B cell (primary cell): ENCODE measurements at regions not wholly inside any gene's neighbourhood (a gene's known extent, or its start where the extent isn't known, plus 50 kb on each side); places are given as distances from the start of the nearest gene placed in this dataset.

Experiments used
- ATAC-seq: fragments of 200-7000 bp; cut with Tn5 transposase; one replicate; pipeline ENCODE4 v1.10.0; 2021; ENCODE audit warnings: low read depth, mild to moderate bottlenecking, moderate number of reproducible peaks, moderate library complexity
- CTCF ChIA-PET: fragments of 350-600 bp; sonication (Branson Sonifier 250); formaldehyde crosslinking; loops from one replicate; lab custom pipeline; 2021; ENCODE audit warnings: antibody characterized with exemption, inconsistent platforms; lab: Charles Lee
- POLR2A ChIA-PET: fragments of 350-600 bp; sonication (Branson Sonifier 250); formaldehyde crosslinking; loops from one replicate; lab custom pipeline; 2021; ENCODE audit warnings: antibody characterized with exemption; lab: Charles Lee
- DNase-seq: peaks from one replicate; pipeline ENCODE4 v3.0.0; 2013
- H2AFZ ChIP-seq: 2 replicates; pipeline ENCODE4 v1.6.1; 2012; ENCODE audit warnings: mild to moderate bottlenecking, low read depth, low read length; ENCODE audit not compliant: insufficient read depth, poor library complexity, severe bottlenecking
- H3K27ac ChIP-seq, 2 donors: 1 replicate in 1 of 2; 2 replicates in 1 of 2; pipeline ENCODE4 v1.5.1; 2012 to 2013; ENCODE audit warnings: low read length in 2 of 2, mild to moderate bottlenecking in 2 of 2, moderate library complexity in 1 of 2
- H3K27me3 ChIP-seq, 4 experiments: fragments of 200-600 bp in 1 of 4; sonication (generic) in 1 of 4; replicated peaks in 1 of 4; 1 replicate in 2 of 4; 2 replicates in 2 of 4; pipeline versions ENCODE4 v1.6.1 to v1.7.0; 2013 to 2016; ENCODE audit warnings: low read length in 3 of 4, mild to moderate bottlenecking in 2 of 4, mixed read lengths in 1 of 4, moderate library complexity in 1 of 4; ENCODE audit not compliant: insufficient read depth in 4 of 4, control insufficient read depth in 3 of 4; ENCODE audit errors: control extremely low read depth in 1 of 4
- H3K36me3 ChIP-seq, 2 experiments: replicated peaks in 1 of 2; 1 replicate in 1 of 2; 2 replicates in 1 of 2; pipeline versions ENCODE4 v1.6.1 to v1.7.1; 2013; ENCODE audit warnings: low read length in 1 of 2; ENCODE audit not compliant: insufficient read depth in 2 of 2, control insufficient read depth in 1 of 2; ENCODE audit errors: control extremely low read depth in 1 of 2, extremely low read depth in 1 of 2
- H3K4me1 ChIP-seq, 2 donors: fragments of 200-600 bp in 1 of 2; sonication (generic) in 1 of 2; 1 replicate in 1 of 2; 2 replicates in 1 of 2; pipeline versions ENCODE4 v1.5.1 to v1.6.1; 2013 to 2017; ENCODE audit warnings: low read length in 2 of 2; ENCODE audit not compliant: control insufficient read depth in 2 of 2, insufficient read depth in 2 of 2
- H3K4me2 ChIP-seq: replicated peaks from 2 replicates; pipeline ENCODE3; 2012; ENCODE audit warnings: mild to moderate bottlenecking, low read depth, low read length; ENCODE audit not compliant: poor library complexity, severe bottlenecking
- H3K4me3 ChIP-seq, 5 experiments: fragments of 200-600 bp in 1 of 5; sonication (generic) in 1 of 5; 1 replicate in 3 of 5; 2 replicates in 2 of 5; pipeline versions ENCODE4 v1.5.1 to v1.7.0; 2011 to 2016; ENCODE audit warnings: low read length in 4 of 5, mild to moderate bottlenecking in 4 of 5, low read depth in 2 of 5, control low read depth in 1 of 5, moderate library complexity in 1 of 5; ENCODE audit not compliant: insufficient read depth in 1 of 5; ENCODE audit errors: control extremely low read depth in 1 of 5, extremely low read depth in 1 of 5
- H3K79me2 ChIP-seq: fragments of 200-600 bp; sonication (generic); one replicate; pipeline ENCODE4 v1.6.0; 2016; ENCODE audit warnings: low read length; ENCODE audit not compliant: control insufficient read depth, insufficient read depth
- H3K9ac ChIP-seq: fragments of 200-600 bp; sonication (generic); 2 replicates; pipeline ENCODE4 v1.6.1; 2017; ENCODE audit warnings: mild to moderate bottlenecking, low read length, moderate library complexity
- H3K9me3 ChIP-seq, 3 donors: one replicate each; pipeline versions ENCODE4 v1.6.1 to v1.7.1; 2013; ENCODE audit warnings: low read length in 2 of 3; ENCODE audit not compliant: control insufficient read depth in 2 of 3, insufficient read depth in 1 of 3; ENCODE audit errors: control extremely low read depth in 1 of 3
- H4K20me1 ChIP-seq: 2 replicates; pipeline ENCODE4 v1.6.0; 2012; ENCODE audit warnings: mild to moderate bottlenecking, low read length; ENCODE audit not compliant: insufficient read depth, control insufficient read depth, poor library complexity, severe bottlenecking
- H3K27ac Mint-ChIP-seq: one replicate; pipeline ENCODE4 v1.8.0; 2021; ENCODE audit warnings: mixed read lengths
- H3K27me3 Mint-ChIP-seq: one replicate; pipeline ENCODE4 v1.8.0; 2021; ENCODE audit warnings: mixed read lengths
- H3K4me1 Mint-ChIP-seq: one replicate; pipeline ENCODE4 v1.8.0; 2021; ENCODE audit warnings: mixed read lengths
- H3K4me3 Mint-ChIP-seq: one replicate; pipeline ENCODE4 v1.8.0; 2021; ENCODE audit warnings: mixed read lengths
- H3K9me3 Mint-ChIP-seq: one replicate; pipeline ENCODE4 v1.8.0; 2022; ENCODE audit warnings: mixed read lengths; ENCODE audit not compliant: insufficient read depth
- CTCF ChIP-seq: fragments of 200-600 bp; IDR thresholded peaks from one replicate; pipeline ENCODE4 v1.8.0; 2022; ENCODE audit warnings: antibody characterized with exemption, mild to moderate bottlenecking
- EZH2 ChIP-seq: IDR thresholded peaks from 2 replicates; pipeline ENCODE4 v1.6.1; 2012; ENCODE audit warnings: borderline replicate concordance, low read depth, mild to moderate bottlenecking, moderate library complexity, low read length; ENCODE audit not compliant: insufficient read depth, poor library complexity, severe bottlenecking
- WGBS: methylation state at CpG from one replicate; pipeline ENCODE4 v1.1.5; 2013; ENCODE audit warnings: missing lambda C conversion rate; ENCODE audit not compliant: insufficient coverage; 5-methylcytosine and 5-hydroxymethylcytosine counted together
- intact Hi-C: fragments of 100-400 bp; cut with micrococcal nuclease; formaldehyde crosslinking; loops from one replicate; pipeline ENCODE4 v1.10.0; 2022

- WGBS: 92% methylated on average over 3 of the region's 3 CpGs
- intact Hi-C loops: no loop called here
Measured at GRCh38 chr2:42851740-42852250, 59.4 kb upstream of the HAAO start.

GRCh38 chr2:42851186-42851585 lies 58.8 kb upstream of the HAAO start:
- intact Hi-C loops: no loop called here
- H3K4me2 ChIP-seq: no peak overlapping the region
- H3K27ac Mint-ChIP-seq: no peak overlapping the region
- ChIA-PET POLR2A (no interaction called here), CTCF (interaction anchor here (1.3 kb wide), 1 partner anchor 9 kb away, joined by 3 read pairs; no protein-coding TSS in a partner anchor)
- no peak for ATAC-seq
- no peak overlapping the region for H3K4me3 ChIP-seq
- DNase-seq: no peak
- H3K36me3 ChIP-seq: no peaks in the 10 kb centered on the region
- H4K20me1 ChIP-seq: no peaks in the 10 kb centered on the region
- 100% methylated on average over 3 of the region's 4 CpGs for WGBS
- no peaks in the 10 kb centered on the region for H3K4me1 ChIP-seq
- no peak overlapping the region for H2AFZ ChIP-seq
- H3K27me3 Mint-ChIP-seq: no peaks in the 10 kb centered on the region
- H3K27me3 ChIP-seq: no peaks in the 10 kb centered on the region
- H3K79me2 ChIP-seq: no peaks in the 10 kb centered on the region
- H3K4me3 Mint-ChIP-seq: no peak overlapping the region
- H3K4me1 Mint-ChIP-seq: no peaks in the 10 kb centered on the region
- no peak for TF ChIP-seq EZH2
- TF ChIP-seq CTCF: no peak
- H3K9me3 ChIP-seq: no peaks in the 10 kb centered on the region
- H3K9me3 Mint-ChIP-seq: no peaks in the 10 kb centered on the region
- no peak overlapping the region for H3K27ac ChIP-seq
- H3K9ac ChIP-seq: no peak overlapping the region

More at GRCh38 chr2:42851740-42852250, 59.4 kb upstream of the HAAO start:
- ChIA-PET POLR2A (no interaction called here), CTCF (interaction anchor here (1.3 kb wide), 1 partner anchor 9 kb away, joined by 3 read pairs; no protein-coding TSS in a partner anchor)
- H3K9me3 Mint-ChIP-seq: no peaks in the 10 kb centered on the region
- H4K20me1 ChIP-seq: no peaks in the 10 kb centered on the region
- H3K4me1 Mint-ChIP-seq: no peaks in the 10 kb centered on the region
- TF ChIP-seq CTCF (no peak), EZH2 (no peak)
- H3K4me3 ChIP-seq: no peak overlapping the region
- no peaks in the 10 kb centered on the region for H3K79me2 ChIP-seq
- H3K27ac ChIP-seq: no peak overlapping the region
- no peak overlapping the region for H3K4me3 Mint-ChIP-seq
- ATAC-seq: no peak
- no peak overlapping the region for H3K9ac ChIP-seq
- no peaks in the 10 kb centered on the region for H3K36me3 ChIP-seq
- H3K4me1 ChIP-seq: no peaks in the 10 kb centered on the region
- H3K4me2 ChIP-seq: no peak overlapping the region
- H3K27me3 Mint-ChIP-seq: no peaks in the 10 kb centered on the region
- H2AFZ ChIP-seq: no peak overlapping the region
- no peak for DNase-seq
- no peaks in the 10 kb centered on the region for H3K9me3 ChIP-seq
- H3K27me3 ChIP-seq: no peaks in the 10 kb centered on the region
- no peak overlapping the region for H3K27ac Mint-ChIP-seq
